ENCODE measurements at regions not wholly inside any gene's neighbourhood (a gene's known extent, or its start where the extent isn't known, plus 50 kb on each side); places are given as distances from the start of the nearest gene placed in this dataset.

- no peak for TF ChIP-seq CTCF (IDR thresholded peaks at IDR 0.05; ENCODE audit: unreplicated experiment)
- peaks cover 30% of the 10 kb centered on the region for H3K9me3 Mint-ChIP-seq
- H3K27me3 Mint-ChIP-seq (ENCODE audit: low read depth): no peaks in the 10 kb centered on the region
- H3K36me3 Mint-ChIP-seq: peaks cover 6% of the 10 kb centered on the region
- H3K4me1 Mint-ChIP-seq: peaks cover 18% of the 10 kb centered on the region
- H3K4me3 Mint-ChIP-seq: no peak overlapping the region
- no peak for DNase-seq (ENCODE audit: low spot score in 2 of 2, unreplicated experiment in 2 of 2)
- H3K27ac Mint-ChIP-seq: peak overlapping the region; percentile 79
These were observed 392.8 kb downstream of the GPM6A start for GRCh38 chr4:175419236-175419718.

DNA sequence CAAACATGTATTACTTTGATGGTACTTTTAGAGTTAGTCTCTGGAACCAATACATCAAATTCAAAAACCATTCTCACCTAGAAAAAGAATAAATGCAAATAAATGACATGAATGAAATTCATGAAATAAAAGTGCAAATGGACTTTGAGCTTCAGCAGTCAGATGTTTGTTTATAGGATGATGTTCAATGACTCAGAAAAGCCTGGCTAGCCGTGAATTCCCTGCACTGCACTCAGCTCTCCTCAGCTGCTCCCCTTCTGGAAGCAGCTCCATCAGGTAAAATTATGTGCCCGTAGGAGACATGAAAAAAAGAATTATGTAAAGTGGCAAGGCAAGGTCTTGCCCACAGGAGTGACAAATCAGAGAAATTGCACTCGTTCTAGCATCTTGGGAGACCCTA, 390.6 kb downstream of the GPM6A start:
- no peaks in the 10 kb centered on the region for H3K27me3 Mint-ChIP-seq (ENCODE audit: low read depth)
- H3K4me3 Mint-ChIP-seq: no peak overlapping the region
- peaks cover 18% of the 10 kb centered on the region for H3K4me1 Mint-ChIP-seq
- no peak for DNase-seq (ENCODE audit: low spot score in 2 of 2, unreplicated experiment in 2 of 2)
- H3K9me3 Mint-ChIP-seq: peaks cover 9% of the 10 kb centered on the region
- no peaks in the 10 kb centered on the region for H3K36me3 Mint-ChIP-seq
- TF ChIP-seq CTCF (IDR thresholded peaks at IDR 0.05; ENCODE audit: unreplicated experiment): no peak
- H3K27ac Mint-ChIP-seq: no peak overlapping the region

GRCh38 chr4:175422331-175422730, 389.7 kb downstream of the GPM6A start:
- no peak for DNase-seq (ENCODE audit: low spot score in 2 of 2, unreplicated experiment in 2 of 2)
- H3K27me3 Mint-ChIP-seq (ENCODE audit: low read depth): no peaks in the 10 kb centered on the region
- peaks cover 4% of the 10 kb centered on the region for H3K9me3 Mint-ChIP-seq
- peaks cover 18% of the 10 kb centered on the region for H3K4me1 Mint-ChIP-seq
- no peak overlapping the region for H3K4me3 Mint-ChIP-seq
- H3K27ac Mint-ChIP-seq: no peak overlapping the region
- no peak for TF ChIP-seq CTCF (IDR thresholded peaks at IDR 0.05; ENCODE audit: unreplicated experiment)
- no peaks in the 10 kb centered on the region for H3K36me3 Mint-ChIP-seq

DNA sequence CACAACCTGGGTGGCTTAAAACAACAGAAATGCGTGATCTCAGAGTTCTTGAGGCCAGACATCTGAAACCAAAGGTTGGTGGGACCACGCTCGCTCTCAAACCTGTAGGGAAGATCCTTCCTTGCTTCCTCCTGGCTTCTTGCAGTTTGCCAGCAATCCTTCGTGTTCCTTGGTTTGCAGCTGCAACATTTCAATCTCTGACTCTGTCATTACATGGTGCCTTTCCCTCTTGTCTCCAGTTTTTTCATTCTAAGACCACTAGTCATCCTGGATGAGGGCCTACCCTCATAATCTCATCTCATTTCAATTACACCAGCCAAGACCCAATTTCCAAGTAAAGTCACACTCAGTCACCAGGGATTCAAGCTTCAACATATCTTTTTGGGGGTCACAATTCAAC, 388.0 kb downstream of the GPM6A start:
- H3K27ac Mint-ChIP-seq: no peak overlapping the region
- no peaks in the 10 kb centered on the region for H3K27me3 Mint-ChIP-seq (ENCODE audit: low read depth)
- no peaks in the 10 kb centered on the region for H3K9me3 Mint-ChIP-seq
- TF ChIP-seq CTCF (IDR thresholded peaks at IDR 0.05; ENCODE audit: unreplicated experiment): no peak
- H3K4me3 Mint-ChIP-seq: no peak overlapping the region
- peaks cover 12% of the 10 kb centered on the region for H3K4me1 Mint-ChIP-seq
- H3K36me3 Mint-ChIP-seq: no peaks in the 10 kb centered on the region
- DNase-seq (ENCODE audit: low spot score in 2 of 2, unreplicated experiment in 2 of 2): no peak

DNA sequence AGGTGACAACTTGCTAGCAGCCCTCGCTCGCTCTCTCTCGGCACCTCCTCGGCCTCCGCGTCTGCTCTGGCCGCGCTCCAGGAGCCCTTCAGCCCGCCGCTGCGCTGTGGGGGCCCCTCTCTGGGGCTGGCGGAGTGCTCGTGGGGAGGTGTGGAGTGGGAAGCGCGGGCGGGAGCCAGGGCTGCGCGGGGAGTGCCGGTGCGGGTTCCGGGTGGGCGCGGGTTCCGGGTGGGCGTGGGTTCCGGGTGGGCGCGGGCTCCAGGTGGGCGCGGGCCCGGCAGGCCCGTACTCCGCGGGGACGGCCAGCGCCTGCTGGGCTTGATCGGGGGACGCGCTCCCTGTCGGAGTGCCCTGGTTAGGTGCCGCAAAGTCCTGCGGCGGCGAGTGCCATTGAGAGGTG, 384.3 kb downstream of the GPM6A start:
- no peaks in the 10 kb centered on the region for H3K4me1 Mint-ChIP-seq
- H3K36me3 Mint-ChIP-seq: no peaks in the 10 kb centered on the region
- no peak overlapping the region for H3K4me3 Mint-ChIP-seq
- no peaks in the 10 kb centered on the region for H3K9me3 Mint-ChIP-seq
- no peaks in the 10 kb centered on the region for H3K27me3 Mint-ChIP-seq (ENCODE audit: low read depth)
- no peak for DNase-seq (ENCODE audit: low spot score in 2 of 2, unreplicated experiment in 2 of 2)
- no peak for TF ChIP-seq CTCF (IDR thresholded peaks at IDR 0.05; ENCODE audit: unreplicated experiment)
- H3K27ac Mint-ChIP-seq: no peak overlapping the region

DNA sequence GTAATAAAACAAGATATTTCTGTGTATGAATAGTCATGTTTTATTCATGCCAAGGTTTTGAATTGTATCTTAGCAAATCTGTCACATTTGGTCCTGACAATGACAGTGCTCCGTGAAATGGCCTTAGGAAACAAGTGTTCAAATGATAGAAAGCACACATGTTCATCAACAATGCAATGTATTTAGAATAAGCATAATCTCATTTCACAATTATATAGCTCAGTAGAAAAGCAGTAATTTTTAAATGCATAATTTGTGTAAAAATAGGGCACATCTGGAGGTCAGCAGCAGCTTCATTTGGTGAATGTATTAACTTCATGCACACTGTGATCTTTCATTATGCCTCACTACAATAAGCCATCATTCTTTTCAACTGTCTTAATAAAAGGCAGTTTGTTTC, 380.4 kb downstream of the GPM6A start:
- TF ChIP-seq CTCF (IDR thresholded peaks at IDR 0.05; ENCODE audit: unreplicated experiment): no peak
- no peak for DNase-seq (ENCODE audit: low spot score in 2 of 2, unreplicated experiment in 2 of 2)
- Mint-ChIP-seq H3K36me3 (no peaks in the 10 kb centered on the region), H3K4me3 (no peak overlapping the region), H3K27ac (no peak overlapping the region), H3K4me1 (no peaks in the 10 kb centered on the region), H3K9me3 (no peaks in the 10 kb centered on the region), H3K27me3 (ENCODE audit: low read depth) (no peaks in the 10 kb centered on the region)

Data from mesothelial cell of epicardium (in vitro differentiated cells).